Endothelial cell of umbilical vein (primary cell): ENCODE measurements at regions not wholly inside any gene's neighbourhood (a gene's known extent, or its start where the extent isn't known, plus 50 kb on each side); places are given as distances from the start of the nearest gene placed in this dataset.

ENCODE experiments used
- BruUV-seq: library from RNA; stranded (reverse); fragments of 400-500 nt; replicated peaks from 2 replicates; lab custom pipeline; 2021; lab: Mats Ljungman, UMichigan
- CTCF ChIA-PET: fragments of 300-600, 350-600 bp; sonication (Branson Sonifier 250); formaldehyde crosslinking; loops from one replicate; lab custom pipeline; 2021; ENCODE audit warnings: antibody characterized with exemption, inconsistent platforms; lab: Charles Lee
- POLR2A ChIA-PET: fragments of 300-600, 350-600 bp; sonication (Branson Sonifier 250); formaldehyde crosslinking; loops from one replicate; lab custom pipeline; 2021; ENCODE audit warnings: antibody characterized with exemption, inconsistent platforms; lab: Charles Lee
- DNase-seq: peaks from one replicate; pipeline ENCODE4 v3.0.0-alpha.2; 2011; ENCODE audit warnings: low read depth, low spot score
- FAIRE-seq: peaks from 2 replicates; lab custom pipeline; 2011; peaks lifted over from hg19 to GRCh38; lab: Jason Lieb, UNC
- H2AFZ ChIP-seq: 2 replicates; pipeline ENCODE4 v1.6.0; 2012; ENCODE audit warnings: low read depth, low read length, control low read depth, inconsistent platforms
- H3K27ac ChIP-seq: 2 replicates; pipeline ENCODE4 v1.5.1; 2011; ENCODE audit warnings: low read depth, mild to moderate bottlenecking, control low read depth, low read length, moderate library complexity; ENCODE audit not compliant: insufficient read depth
- H3K27me3 ChIP-seq, 2 experiments: 2 replicates each; pipeline versions ENCODE4 v1.6.0 to v1.6.1; 2011; ENCODE audit warnings: low read length in 2 of 2, mixed read lengths in 1 of 2; ENCODE audit not compliant: control insufficient read depth in 2 of 2, insufficient read depth in 2 of 2
- H3K36me3 ChIP-seq, 2 experiments: 2 replicates in 1 of 2; 3 replicates in 1 of 2; pipeline ENCODE4 v1.5.1; 2011; ENCODE audit warnings: low read length in 2 of 2, mild to moderate bottlenecking in 1 of 2, moderate library complexity in 1 of 2; ENCODE audit not compliant: control insufficient read depth in 2 of 2, insufficient read depth in 2 of 2; ENCODE audit errors: extremely low read depth in 1 of 2
- H3K4me1 ChIP-seq: 3 replicates; pipeline ENCODE4 v1.5.1; 2011; ENCODE audit warnings: mild to moderate bottlenecking, low read length; ENCODE audit not compliant: control insufficient read depth, insufficient read depth; ENCODE audit errors: extremely low read depth
- H3K4me2 ChIP-seq: 2 replicates; pipeline ENCODE4 v1.6.1; 2011; ENCODE audit warnings: low read length, control low read depth, mixed read lengths; ENCODE audit not compliant: insufficient read depth
- H3K4me3 ChIP-seq, 3 experiments: fragments of 200-600 bp in 1 of 3; sonication (generic), shearing (Covaris generic) in 1 of 3; replicated peaks in 1 of 3; 2 replicates each; pipeline ENCODE4 v1.5.1; 2011 to 2016; ENCODE audit warnings: control low read depth in 3 of 3, low read length in 3 of 3, mild to moderate bottlenecking in 2 of 3, inconsistent platforms in 1 of 3, low read depth in 1 of 3, moderate library complexity in 1 of 3; ENCODE audit not compliant: insufficient read depth in 1 of 3
- H3K79me2 ChIP-seq: 2 replicates; pipeline ENCODE4 v1.6.0; 2012; ENCODE audit warnings: low read length, inconsistent platforms; ENCODE audit not compliant: control insufficient read depth, insufficient read depth
- H3K9ac ChIP-seq: replicated peaks from 2 replicates; pipeline ENCODE3; 2011; ENCODE audit warnings: low read length, control low read depth; ENCODE audit not compliant: insufficient read depth; ENCODE audit errors: extremely low read depth
- H3K9me1 ChIP-seq: replicated peaks from 3 replicates; pipeline ENCODE4 v1.6.0; 2011; ENCODE audit warnings: mild to moderate bottlenecking, low read length; ENCODE audit not compliant: control insufficient read depth, insufficient read depth; ENCODE audit errors: extremely low read depth
- H3K9me3 ChIP-seq: replicated peaks from 2 replicates; pipeline ENCODE4 v1.5.1; 2012; ENCODE audit warnings: low read length, inconsistent platforms; ENCODE audit not compliant: control insufficient read depth, insufficient read depth
- H4K20me1 ChIP-seq: replicated peaks from 2 replicates; pipeline ENCODE3; 2011; ENCODE audit warnings: mild to moderate bottlenecking, low read length; ENCODE audit not compliant: control insufficient read depth, insufficient read depth; ENCODE audit errors: extremely low read depth
- CTCF ChIP-seq, 2 donors: IDR thresholded peaks; 1 replicate in 1 of 2; 2 replicates in 1 of 2; pipeline ENCODE4 v1.5.1; 2011; ENCODE audit warnings: low read length in 2 of 2, mild to moderate bottlenecking in 2 of 2, moderate library complexity in 2 of 2, control low read depth in 1 of 2, inconsistent platforms in 1 of 2, low read depth in 1 of 2; ENCODE audit not compliant: insufficient read depth in 1 of 2; ENCODE audit errors: extremely low read depth in 1 of 2
- EZH2 ChIP-seq: IDR thresholded peaks from 2 replicates; pipeline ENCODE4 v1.6.1; 2012; ENCODE audit warnings: borderline replicate concordance, low read depth, mild to moderate bottlenecking, moderate library complexity, low read length, inconsistent platforms; ENCODE audit not compliant: severe bottlenecking
- FOS ChIP-seq: IDR thresholded peaks from 2 replicates; pipeline ENCODE4 v1.6.1; 2011; ENCODE audit warnings: mild to moderate bottlenecking, low read length, moderate library complexity, borderline replicate concordance; ENCODE audit not compliant: insufficient read depth
- GATA2 ChIP-seq: IDR thresholded peaks from 2 replicates; pipeline ENCODE4 v1.7.0; 2011; ENCODE audit warnings: low read depth, mild to moderate bottlenecking, moderate library complexity, mixed read lengths, low read length; ENCODE audit not compliant: insufficient read length, insufficient read depth
- JUN ChIP-seq: IDR thresholded peaks from 2 replicates; pipeline ENCODE4 v1.6.1; 2011; ENCODE audit warnings: borderline replicate concordance, low read depth; ENCODE audit not compliant: insufficient read length, insufficient read depth
- MYC ChIP-seq: IDR thresholded peaks from one replicate; pipeline ENCODE4 v1.6.1; 2011; ENCODE audit warnings: mild to moderate bottlenecking, low read depth, low read length
- POLR2A ChIP-seq: IDR thresholded peaks from 2 replicates; pipeline ENCODE4 v1.6.1; 2012; ENCODE audit warnings: low read depth, mild to moderate bottlenecking, control low read depth, low read length
- POLR2AphosphoS5 ChIP-seq: IDR thresholded peaks from 2 replicates; pipeline ENCODE4 v1.6.1; 2012; ENCODE audit warnings: low read depth, mild to moderate bottlenecking, control low read depth, low read length, moderate library complexity; ENCODE audit not compliant: insufficient read depth
- dilution Hi-C: fragments of 300-500 bp; cut with MboI; formaldehyde crosslinking; loops from one replicate; pipeline ENCODE4 v1.15.0; 2019; ENCODE audit warnings: low sequenced_read_pairs; ENCODE audit not compliant: extremely low pct_ligation_motif_present
- intact Hi-C: fragments of 100-400 bp; cut with micrococcal nuclease; formaldehyde crosslinking; loops from one replicate; pipeline ENCODE4 v1.10.0; 2022
- TF ChIP-seq, protein P1 (sequence below): IDR thresholded peaks from 2 replicates; pipeline ENCODE4 v1.6.1; 2011; ENCODE audit not compliant: insufficient read depth, insufficient read length

GRCh38 chr18:60060026-60060425 is 160.2 kb downstream of the PMAIP1 start:
- no peaks in the 10 kb centered on the region for H3K79me2 ChIP-seq
- H3K4me1 ChIP-seq, result no peaks in the 10 kb centered on the region
- dilution Hi-C loops (no loop called here), intact Hi-C loops (no loop called here)
- H3K9me3 ChIP-seq, result no peaks in the 10 kb centered on the region
- no peak overlapping the region for H3K4me2 ChIP-seq
- DNase-seq, result no peak
- no peak overlapping the region for H3K9ac ChIP-seq
- BruUV-seq, result no TSS peak
- no peak overlapping the region for H3K4me3 ChIP-seq
- H3K27me3 ChIP-seq, result no peaks in the 10 kb centered on the region
- FAIRE-seq, result no peak
- CTCF ChIA-PET, result no interaction called here
- POLR2A ChIA-PET, result no interaction called here
- H2AFZ ChIP-seq, result no peak overlapping the region
- TF ChIP-seq EZH2 (no peak), MYC (no peak), POLR2A (no peak), POLR2AphosphoS5 (no peak), GATA2 (no peak), FOS (no peak), JUN (no peak), CTCF (IDR thresholded peaks at IDR 0.05; ENCODE audit: extremely low read depth in 1 of 2, insufficient read depth in 1 of 2, low read depth in 1 of 2, low read length in 2 of 2) (no peak)
- TF ChIP-seq, protein P1, sequence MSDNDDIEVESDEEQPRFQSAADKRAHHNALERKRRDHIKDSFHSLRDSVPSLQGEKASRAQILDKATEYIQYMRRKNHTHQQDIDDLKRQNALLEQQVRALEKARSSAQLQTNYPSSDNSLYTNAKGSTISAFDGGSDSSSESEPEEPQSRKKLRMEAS, result no peak
- H4K20me1 ChIP-seq, result no peaks in the 10 kb centered on the region
- H3K9me1 ChIP-seq, result no peaks in the 10 kb centered on the region
- H3K36me3 ChIP-seq, result no peaks in the 10 kb centered on the region
- no peak overlapping the region for H3K27ac ChIP-seq
